HFFc6 (cell line): ENCODE measurements at regions not wholly inside any gene's neighbourhood (a gene's known extent, or its start where the extent isn't known, plus 50 kb on each side); places are given as distances from the start of the nearest gene placed in this dataset.

ENCODE experiments used
- DNase-seq: peaks from one replicate; pipeline ENCODE4 v3.0.0-alpha.2; 2018
- H3K27ac Mint-ChIP-seq: 2 replicates; pipeline ENCODE4 v1.8.0; 2020; ENCODE audit warnings: mild to moderate bottlenecking, mixed read lengths
- H3K27me3 Mint-ChIP-seq: 2 replicates; pipeline ENCODE4 v1.8.0; 2021; ENCODE audit warnings: mild to moderate bottlenecking, moderate library complexity, mixed read lengths; ENCODE audit not compliant: insufficient read depth
- H3K36me3 Mint-ChIP-seq: 2 replicates; pipeline ENCODE4 v1.8.0; 2021; ENCODE audit warnings: low read depth, mixed read lengths
- H3K4me1 Mint-ChIP-seq: 2 replicates; pipeline ENCODE4 v1.8.0; 2020; ENCODE audit warnings: low read depth, mixed read lengths
- H3K4me3 Mint-ChIP-seq: 2 replicates; pipeline ENCODE4 v1.8.0; 2020; ENCODE audit warnings: mild to moderate bottlenecking, moderate library complexity, mixed read lengths
- H3K9me3 Mint-ChIP-seq: 2 replicates; pipeline ENCODE4 v1.8.0; 2020; ENCODE audit warnings: mild to moderate bottlenecking, mixed read lengths
- CTCF ChIP-seq: fragments of 200-600 bp; sonication (generic); IDR thresholded peaks from 2 replicates; pipeline ENCODE4 v1.5.0; 2021; ENCODE audit warnings: antibody characterized with exemption, mild to moderate bottlenecking

GRCh38 chr2:82690757-82691411, 1768.2 kb downstream of the SUCLG1 start:
- no peak for DNase-seq
- no peaks in the 10 kb centered on the region for H3K36me3 Mint-ChIP-seq
- no peak overlapping the region for H3K27ac Mint-ChIP-seq
- H3K4me1 Mint-ChIP-seq, result no peaks in the 10 kb centered on the region
- TF ChIP-seq CTCF, result no peak
- H3K27me3 Mint-ChIP-seq, result no peaks in the 10 kb centered on the region
- no peak overlapping the region for H3K4me3 Mint-ChIP-seq
- peaks cover 6% of the 10 kb centered on the region for H3K9me3 Mint-ChIP-seq

GRCh38 chr2:82675186-82675585, 1783.9 kb downstream of the SUCLG1 start:
- Mint-ChIP-seq H3K4me3 (no peak overlapping the region), H3K27me3 (no peaks in the 10 kb centered on the region), H3K36me3 (no peaks in the 10 kb centered on the region), H3K27ac (no peak overlapping the region), H3K9me3 (peaks cover 27% of the 10 kb centered on the region), H3K4me1 (no peaks in the 10 kb centered on the region)
- no peak for DNase-seq
- no peak for TF ChIP-seq CTCF

- Mint-ChIP-seq H3K27me3 (no peaks in the 10 kb centered on the region), H3K27ac (no peak overlapping the region), H3K9me3 (peaks cover 27% of the 10 kb centered on the region), H3K4me3 (no peak overlapping the region), H3K4me1 (no peaks in the 10 kb centered on the region), H3K36me3 (no peaks in the 10 kb centered on the region)
- DNase-seq, result no peak
- no peak for TF ChIP-seq CTCF
These were observed 1784.4 kb downstream of the SUCLG1 start for GRCh38 chr2:82674652-82675051.

GRCh38 chr2:82667491-82667890, 1791.6 kb downstream of the SUCLG1 start:
- no peak for TF ChIP-seq CTCF
- Mint-ChIP-seq H3K4me1 (no peaks in the 10 kb centered on the region), H3K4me3 (no peak overlapping the region), H3K27ac (no peak overlapping the region), H3K36me3 (no peaks in the 10 kb centered on the region), H3K9me3 (peaks cover 8% of the 10 kb centered on the region; the same call in 1 of the 2 replicates), H3K27me3 (no peaks in the 10 kb centered on the region)
- DNase-seq, result no peak

GRCh38 chr2:82665691-82666090, 1793.4 kb downstream of the SUCLG1 start:
- H3K36me3 Mint-ChIP-seq, result no peaks in the 10 kb centered on the region
- no peak overlapping the region for H3K4me3 Mint-ChIP-seq
- peaks cover 7% of the 10 kb centered on the region; the same call in 1 of the 2 replicates for H3K9me3 Mint-ChIP-seq
- no peaks in the 10 kb centered on the region for H3K27me3 Mint-ChIP-seq
- DNase-seq, result no peak
- H3K27ac Mint-ChIP-seq, result no peak overlapping the region
- no peak for TF ChIP-seq CTCF
- H3K4me1 Mint-ChIP-seq, result no peaks in the 10 kb centered on the region
